Liver (tissue), 8 donors: ENCODE measurements at regions not wholly inside any gene's neighbourhood (a gene's known extent, or its start where the extent isn't known, plus 50 kb on each side); places are given as distances from the start of the nearest gene placed in this dataset.

Experiments used
- DNase-seq: peaks from one replicate; pipeline ENCODE4 v3.0.0-alpha.2; 2017; ENCODE audit warnings: low spot score
- H3K27ac ChIP-seq, 2 donors: one replicate each; pipeline ENCODE4 v1.7.0; 2013; ENCODE audit warnings: inconsistent platforms in 2 of 2, low read length in 2 of 2, control low read depth in 1 of 2, low read depth in 1 of 2, mild to moderate bottlenecking in 1 of 2
- H3K27me3 ChIP-seq, 4 donors: one replicate each; pipeline versions ENCODE4 v1.6.1 to v1.7.0; 2013; ENCODE audit warnings: low read length in 3 of 4, inconsistent platforms in 1 of 4, mild to moderate bottlenecking in 1 of 4, moderate library complexity in 1 of 4; ENCODE audit not compliant: control insufficient read depth in 4 of 4, insufficient read depth in 4 of 4
- H3K36me3 ChIP-seq, 4 donors: one replicate each; pipeline versions ENCODE4 v1.6.1 to v1.7.0; 2013; ENCODE audit warnings: low read length in 3 of 4, mild to moderate bottlenecking in 3 of 4, low read depth in 1 of 4, moderate library complexity in 1 of 4; ENCODE audit not compliant: control insufficient read depth in 4 of 4, insufficient read depth in 3 of 4
- H3K4me1 ChIP-seq, 4 donors: one replicate each; pipeline versions ENCODE4 v1.6.1 to v1.7.0; 2013; ENCODE audit warnings: low read length in 3 of 4, mild to moderate bottlenecking in 3 of 4, moderate library complexity in 1 of 4; ENCODE audit not compliant: control insufficient read depth in 4 of 4, insufficient read depth in 4 of 4
- H3K4me3 ChIP-seq, 3 donors: one replicate each; pipeline versions ENCODE4 v1.6.1 to v1.7.0; 2013; ENCODE audit warnings: low read length in 3 of 3, control low read depth in 1 of 3, low read depth in 1 of 3, mild to moderate bottlenecking in 1 of 3
- H3K9ac ChIP-seq, 2 donors: one replicate each; pipeline ENCODE4 v1.7.0; 2013; ENCODE audit warnings: low read length in 2 of 2, mild to moderate bottlenecking in 2 of 2, moderate library complexity in 2 of 2, control low read depth in 1 of 2, low read depth in 1 of 2
- H3K9me3 ChIP-seq, 4 donors: one replicate each; pipeline versions ENCODE4 v1.6.1 to v1.7.0; 2013; ENCODE audit warnings: low read length in 3 of 4; ENCODE audit not compliant: control insufficient read depth in 4 of 4
- CTCF ChIP-seq: fragments of 150-350 bp; IDR thresholded peaks from 2 replicates; pipeline ENCODE4 v1.5.1; 2017; ENCODE audit warnings: improper control_type of control experiment, low read depth, low read length; ENCODE audit not compliant: missing input control
- EGR1 ChIP-seq, 2 donors: IDR thresholded peaks; 2 replicates each; pipeline ENCODE4 v1.6.1; 2016 to 2018; ENCODE audit warnings: antibody characterized with exemption in 2 of 2, low read depth in 2 of 2
- FOXA2 ChIP-seq: IDR thresholded peaks from 2 replicates; pipeline ENCODE4 v1.6.1; 2016; ENCODE audit warnings: antibody characterized with exemption
- HNF4A ChIP-seq, 2 donors: conservative IDR thresholded peaks; 2 replicates each; pipeline ENCODE4 v1.6.1; 2016; ENCODE audit warnings: antibody characterized with exemption in 2 of 2, mild to moderate bottlenecking in 2 of 2
- HNF4G ChIP-seq: IDR thresholded peaks from 2 replicates; pipeline ENCODE4 v1.6.1; 2016; ENCODE audit warnings: antibody characterized with exemption
- MAX ChIP-seq: IDR thresholded peaks from 2 replicates; pipeline ENCODE4 v1.6.1; 2016; ENCODE audit warnings: antibody characterized with exemption
- NR2F2 ChIP-seq: IDR thresholded peaks from 2 replicates; pipeline ENCODE4 v1.6.1; 2016; ENCODE audit warnings: antibody characterized with exemption
- RAD21 ChIP-seq, 2 donors: IDR thresholded peaks; 2 replicates each; pipeline ENCODE4 v1.6.1; 2016; ENCODE audit warnings: antibody characterized with exemption in 2 of 2, mild to moderate bottlenecking in 2 of 2
- RXRA ChIP-seq, 2 donors: IDR thresholded peaks; 2 replicates each; pipeline ENCODE4 v1.6.1; 2017 to 2018; ENCODE audit warnings: antibody characterized with exemption in 2 of 2, mild to moderate bottlenecking in 1 of 2
- TAF1 ChIP-seq: conservative IDR thresholded peaks from 2 replicates; pipeline ENCODE4 v1.6.1; 2016; ENCODE audit warnings: antibody characterized with exemption, mild to moderate bottlenecking
- WGBS: extraction: QIAGEN DNeasy Blood & Tissue Kit; methylation state at CpG from one replicate; pipeline ENCODE4 v1.1.7; 2013; 5-methylcytosine and 5-hydroxymethylcytosine counted together
- TF ChIP-seq, protein P1 (sequence below): IDR thresholded peaks from 2 replicates; pipeline ENCODE4 v1.6.1; 2016; ENCODE audit warnings: antibody characterized with exemption, mild to moderate bottlenecking
- TF ChIP-seq, protein P2 (sequence below): IDR thresholded peaks from 2 replicates; pipeline ENCODE4 v1.6.1; 2016; ENCODE audit warnings: antibody characterized with exemption
- TF ChIP-seq, protein P3 (sequence below): IDR thresholded peaks from 2 replicates; pipeline ENCODE4 v1.6.1; 2016; ENCODE audit warnings: antibody characterized with exemption
- donor health status: healthy.
- donor health status: healthy.
- donor health status: healthy.
- donor health status: healthy.
- donor health status: healthy.

DNA sequence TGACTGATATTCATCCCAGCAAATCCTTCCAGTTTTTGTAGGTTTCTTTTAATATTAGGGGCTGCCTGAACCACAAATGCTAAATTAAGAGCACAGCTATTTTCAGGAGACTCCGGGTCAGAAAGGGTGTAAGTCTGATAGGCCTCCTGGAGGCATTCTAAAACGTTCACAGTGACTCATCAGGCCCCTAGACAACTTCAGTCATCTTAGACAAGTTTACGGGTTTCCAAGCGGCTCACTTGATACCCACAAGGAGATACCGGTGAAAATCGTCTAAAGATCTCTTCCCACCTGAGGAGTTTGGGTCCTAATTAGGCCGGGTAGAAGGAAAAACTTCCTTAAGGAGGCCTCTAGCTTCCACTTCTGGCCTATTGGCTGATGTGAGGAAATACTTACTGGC lies 342.7 kb upstream of the USP9Y start:
- TF ChIP-seq, protein P1, sequence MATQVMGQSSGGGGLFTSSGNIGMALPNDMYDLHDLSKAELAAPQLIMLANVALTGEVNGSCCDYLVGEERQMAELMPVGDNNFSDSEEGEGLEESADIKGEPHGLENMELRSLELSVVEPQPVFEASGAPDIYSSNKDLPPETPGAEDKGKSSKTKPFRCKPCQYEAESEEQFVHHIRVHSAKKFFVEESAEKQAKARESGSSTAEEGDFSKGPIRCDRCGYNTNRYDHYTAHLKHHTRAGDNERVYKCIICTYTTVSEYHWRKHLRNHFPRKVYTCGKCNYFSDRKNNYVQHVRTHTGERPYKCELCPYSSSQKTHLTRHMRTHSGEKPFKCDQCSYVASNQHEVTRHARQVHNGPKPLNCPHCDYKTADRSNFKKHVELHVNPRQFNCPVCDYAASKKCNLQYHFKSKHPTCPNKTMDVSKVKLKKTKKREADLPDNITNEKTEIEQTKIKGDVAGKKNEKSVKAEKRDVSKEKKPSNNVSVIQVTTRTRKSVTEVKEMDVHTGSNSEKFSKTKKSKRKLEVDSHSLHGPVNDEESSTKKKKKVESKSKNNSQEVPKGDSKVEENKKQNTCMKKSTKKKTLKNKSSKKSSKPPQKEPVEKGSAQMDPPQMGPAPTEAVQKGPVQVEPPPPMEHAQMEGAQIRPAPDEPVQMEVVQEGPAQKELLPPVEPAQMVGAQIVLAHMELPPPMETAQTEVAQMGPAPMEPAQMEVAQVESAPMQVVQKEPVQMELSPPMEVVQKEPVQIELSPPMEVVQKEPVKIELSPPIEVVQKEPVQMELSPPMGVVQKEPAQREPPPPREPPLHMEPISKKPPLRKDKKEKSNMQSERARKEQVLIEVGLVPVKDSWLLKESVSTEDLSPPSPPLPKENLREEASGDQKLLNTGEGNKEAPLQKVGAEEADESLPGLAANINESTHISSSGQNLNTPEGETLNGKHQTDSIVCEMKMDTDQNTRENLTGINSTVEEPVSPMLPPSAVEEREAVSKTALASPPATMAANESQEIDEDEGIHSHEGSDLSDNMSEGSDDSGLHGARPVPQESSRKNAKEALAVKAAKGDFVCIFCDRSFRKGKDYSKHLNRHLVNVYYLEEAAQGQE = no peak
- TF ChIP-seq, protein P2, sequence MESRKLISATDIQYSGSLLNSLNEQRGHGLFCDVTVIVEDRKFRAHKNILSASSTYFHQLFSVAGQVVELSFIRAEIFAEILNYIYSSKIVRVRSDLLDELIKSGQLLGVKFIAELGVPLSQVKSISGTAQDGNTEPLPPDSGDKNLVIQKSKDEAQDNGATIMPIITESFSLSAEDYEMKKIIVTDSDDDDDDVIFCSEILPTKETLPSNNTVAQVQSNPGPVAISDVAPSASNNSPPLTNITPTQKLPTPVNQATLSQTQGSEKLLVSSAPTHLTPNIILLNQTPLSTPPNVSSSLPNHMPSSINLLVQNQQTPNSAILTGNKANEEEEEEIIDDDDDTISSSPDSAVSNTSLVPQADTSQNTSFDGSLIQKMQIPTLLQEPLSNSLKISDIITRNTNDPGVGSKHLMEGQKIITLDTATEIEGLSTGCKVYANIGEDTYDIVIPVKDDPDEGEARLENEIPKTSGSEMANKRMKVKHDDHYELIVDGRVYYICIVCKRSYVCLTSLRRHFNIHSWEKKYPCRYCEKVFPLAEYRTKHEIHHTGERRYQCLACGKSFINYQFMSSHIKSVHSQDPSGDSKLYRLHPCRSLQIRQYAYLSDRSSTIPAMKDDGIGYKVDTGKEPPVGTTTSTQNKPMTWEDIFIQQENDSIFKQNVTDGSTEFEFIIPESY = no peak
- TF ChIP-seq NR2F2 (no peak), RXRA (IDR thresholded peaks at IDR 0.05) (no peak), HNF4G (no peak), EGR1 (IDR thresholded peaks at IDR 0.05; ENCODE audit: low read depth in 2 of 2) (no peak)
- TF ChIP-seq, protein P3, sequence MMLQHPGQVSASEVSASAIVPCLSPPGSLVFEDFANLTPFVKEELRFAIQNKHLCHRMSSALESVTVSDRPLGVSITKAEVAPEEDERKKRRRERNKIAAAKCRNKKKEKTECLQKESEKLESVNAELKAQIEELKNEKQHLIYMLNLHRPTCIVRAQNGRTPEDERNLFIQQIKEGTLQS = no peak
- Histone ChIP-seq H3K27me3 (no peaks in the 10 kb centered on the region), H3K27ac (no peak overlapping the region), H3K4me1 (no peaks in the 10 kb centered on the region), H3K36me3 (no peaks in the 10 kb centered on the region), H3K4me3 (no peak overlapping the region), H3K9ac (no peak overlapping the region), H3K9me3 (no peaks in the 10 kb centered on the region)
- WGBS = 85% methylated on average over 7 of the region's 7 CpGs
- DNase-seq = no peak

- H3K27ac ChIP-seq = no peak overlapping the region
- DNase-seq = peak; percentile 45
- no peaks in the 10 kb centered on the region for H3K27me3 ChIP-seq
- no peak overlapping the region for H3K4me3 ChIP-seq
- no peaks in the 10 kb centered on the region for H3K9me3 ChIP-seq
- H3K9ac ChIP-seq = no peak overlapping the region
- 76% methylated on average over 9 of the region's 9 CpGs for WGBS
- no peaks in the 10 kb centered on the region for H3K4me1 ChIP-seq
- no peaks in the 10 kb centered on the region for H3K36me3 ChIP-seq
- TF ChIP-seq RAD21 (IDR thresholded peaks at IDR 0.05) = no peak
Observed at GRCh38 chrY:12359867-12360266, 341.2 kb upstream of the USP9Y start.

GRCh38 chrY:12360496-12360895 lies 340.5 kb upstream of the USP9Y start:
- Histone ChIP-seq H3K4me3 (no peak overlapping the region), H3K4me1 (no peaks in the 10 kb centered on the region), H3K9ac (no peak overlapping the region), H3K36me3 (no peaks in the 10 kb centered on the region), H3K27me3 (no peaks in the 10 kb centered on the region), H3K9me3 (no peaks in the 10 kb centered on the region), H3K27ac (no peak overlapping the region)
- WGBS = 82% methylated on average over 9 of the region's 9 CpGs
- no peak for DNase-seq
- TF ChIP-seq, protein P3 = no peak
- TF ChIP-seq RAD21 (IDR thresholded peaks at IDR 0.05) (no peak), HNF4A (conservative IDR thresholded peaks at IDR 0.05) (no peak), CTCF (no peak), EGR1 (IDR thresholded peaks at IDR 0.05; ENCODE audit: low read depth in 2 of 2) (no peak), MAX (no peak), TAF1 (no peak), RXRA (IDR thresholded peaks at IDR 0.05) (no peak), FOXA2 (no peak)
- TF ChIP-seq, protein P1 = no peak
- TF ChIP-seq, protein P2 = no peak
